Naive thymus-derived CD8-positive, alpha-beta T cell (primary cell): ENCODE measurements at regions not wholly inside any gene's neighbourhood (a gene's known extent, or its start where the extent isn't known, plus 50 kb on each side); places are given as distances from the start of the nearest gene placed in this dataset.
A peak's percentile ranks its signal among the peaks of the same experiment; 100 is the strongest.

Experiments
- ATAC-seq, 2 donors: fragments of 150-1000 bp; cut with Tn5 transposase in 1 of 2; sonication (Bioruptor Pico), chemical (Tn5 transposase) in 1 of 2; 1 replicate in 1 of 2; 2 replicates in 1 of 2; pipeline ENCODE4 v1.10.0; 2021; ENCODE audit warnings: mild to moderate bottlenecking in 2 of 2, moderate library complexity in 2 of 2
- POLR2A ChIA-PET: fragments of 350-600 bp; sonication (Branson Sonifier 250); formaldehyde crosslinking; loops from one replicate; lab custom pipeline; 2021; ENCODE audit warnings: antibody characterized with exemption; lab: Charles Lee
- DNase-seq, 10 donors: peaks; one replicate each; pipeline versions ENCODE4 v3.0.0 to v3.0.0-alpha.2; 2020 to 2022
- H3K27ac Mint-ChIP-seq, 10 donors: one replicate each; pipeline ENCODE4 v1.8.0; 2020 to 2022; ENCODE audit warnings: mild to moderate bottlenecking in 10 of 10, mixed read lengths in 10 of 10, moderate library complexity in 4 of 10, inconsistent platforms in 1 of 10
- H3K27me3 Mint-ChIP-seq, 5 donors: one replicate each; pipeline ENCODE4 v1.8.0; 2021 to 2022; ENCODE audit warnings: mixed read lengths in 5 of 5
- H3K36me3 Mint-ChIP-seq, 3 donors: one replicate each; pipeline ENCODE4 v1.8.0; 2020 to 2022; ENCODE audit warnings: mixed read lengths in 3 of 3, mild to moderate bottlenecking in 2 of 3, inconsistent platforms in 1 of 3
- H3K4me1 Mint-ChIP-seq, 4 donors: one replicate each; pipeline ENCODE4 v1.8.0; 2021 to 2022; ENCODE audit warnings: mixed read lengths in 4 of 4
- H3K4me3 Mint-ChIP-seq, 10 donors: one replicate each; pipeline ENCODE4 v1.8.0; 2020 to 2022; ENCODE audit warnings: mild to moderate bottlenecking in 10 of 10, mixed read lengths in 10 of 10, moderate library complexity in 6 of 10, inconsistent platforms in 1 of 10
- H3K9me3 Mint-ChIP-seq, 9 donors: one replicate each; pipeline ENCODE4 v1.8.0; 2020 to 2022; ENCODE audit warnings: mixed read lengths in 9 of 9, mild to moderate bottlenecking in 3 of 9, inconsistent platforms in 1 of 9, moderate library complexity in 1 of 9

GRCh38 chr12:67827820-67828383, 161.3 kb upstream of the IFNG-AS1 start:
- Mint-ChIP-seq H3K9me3 (no peaks in the 10 kb centered on the region), H3K4me1 (peaks cover 0 to 3% (median 2%) of the 10 kb centered on the region in 4 donors), H3K27me3 (no peaks in the 10 kb centered on the region), H3K27ac (peak overlapping the region in 1 of 10 donors; percentile 10), H3K36me3 (no peaks in the 10 kb centered on the region), H3K4me3 (peak overlapping the region in 2 of 10 donors; percentile 1 to 8)
- ATAC-seq (no peak), DNase-seq (no peak)
- POLR2A ChIA-PET = no interaction called here

DNA sequence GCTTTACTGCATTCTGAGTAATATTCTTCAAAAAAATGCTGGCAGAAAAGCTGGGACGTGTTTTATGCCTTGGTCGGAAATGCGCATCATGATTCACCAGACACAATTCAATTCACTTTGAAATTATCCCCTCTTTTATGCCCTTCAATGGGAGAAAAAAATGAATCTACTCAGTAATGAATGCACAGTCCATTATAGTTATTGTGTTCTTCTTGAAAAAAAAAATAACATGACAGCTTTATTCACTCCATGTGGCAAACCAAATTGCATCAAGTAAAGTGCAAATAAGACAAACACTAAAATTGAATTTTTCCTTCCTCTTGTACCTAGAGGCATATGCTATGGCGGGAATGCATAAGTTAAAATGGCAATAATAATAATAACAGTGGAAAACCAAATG, 159.4 kb upstream of the IFNG-AS1 start:
- peaks cover 0 to 3% (median 2%) of the 10 kb centered on the region in 4 donors for H3K4me1 Mint-ChIP-seq
- DNase-seq (no peak), ATAC-seq (no peak)
- H3K9me3 Mint-ChIP-seq = peaks cover 0 to 3% (median 0%) of the 10 kb centered on the region in 9 donors
- H3K27ac Mint-ChIP-seq = no peak overlapping the region
- POLR2A ChIA-PET = interaction anchor here (1.5 kb wide), 1 partner anchor 8 kb away, joined by 4 read pairs; no protein-coding TSS in a partner anchor
- H3K36me3 Mint-ChIP-seq = no peaks in the 10 kb centered on the region
- no peak overlapping the region for H3K4me3 Mint-ChIP-seq
- no peaks in the 10 kb centered on the region for H3K27me3 Mint-ChIP-seq

DNA sequence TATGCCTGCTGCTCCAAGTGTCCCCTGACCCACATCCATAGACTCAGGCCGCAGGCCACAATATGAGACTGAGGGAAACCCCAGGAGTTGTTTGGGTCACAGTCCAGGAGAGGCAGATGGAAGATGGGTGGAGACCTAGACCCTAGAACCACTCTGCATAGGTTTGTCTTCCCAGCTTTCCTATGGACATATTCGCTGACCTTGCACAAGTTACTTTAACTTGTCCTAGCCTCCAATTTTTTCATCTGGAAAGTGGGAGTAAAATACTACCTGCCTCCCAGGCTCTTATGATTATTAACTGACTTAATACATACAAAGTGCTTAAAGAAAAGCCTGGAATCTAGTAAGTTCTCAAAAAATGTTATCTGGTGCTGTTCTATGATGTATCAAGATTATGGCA, 157.1 kb upstream of the IFNG-AS1 start:
- peaks cover 0 to 9% (median 5%) of the 10 kb centered on the region in 3 donors for H3K36me3 Mint-ChIP-seq
- ATAC-seq = no peak
- H3K4me3 Mint-ChIP-seq = no peak overlapping the region
- DNase-seq = no peak
- no peak overlapping the region for H3K27ac Mint-ChIP-seq
- H3K4me1 Mint-ChIP-seq = peaks cover 0 to 3% (median 2%) of the 10 kb centered on the region in 4 donors
- H3K27me3 Mint-ChIP-seq = no peaks in the 10 kb centered on the region
- POLR2A ChIA-PET = no interaction called here
- H3K9me3 Mint-ChIP-seq = peaks cover 0 to 7% (median 2%) of the 10 kb centered on the region in 9 donors

DNA sequence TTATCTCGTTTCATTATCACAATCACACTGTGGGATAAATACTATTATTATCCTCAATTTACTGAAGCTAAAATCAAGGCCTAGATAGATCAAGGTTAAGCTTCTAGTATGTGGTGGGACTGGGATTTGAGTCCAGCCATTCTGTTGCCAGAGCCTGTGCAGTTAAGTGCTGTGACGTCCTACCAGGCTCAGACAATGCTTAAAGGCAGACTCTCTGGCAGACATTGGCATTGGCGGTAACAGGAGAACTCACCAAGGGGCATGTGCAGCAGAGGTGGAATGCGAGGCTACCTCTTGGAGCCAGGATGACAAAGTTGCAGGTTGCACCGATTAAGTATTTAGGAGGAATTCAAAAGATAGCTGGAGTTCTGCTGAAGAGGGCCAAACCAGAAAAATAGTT, 155.6 kb upstream of the IFNG-AS1 start:
- peaks cover 0 to 2% (median 0%) of the 10 kb centered on the region in 4 donors for H3K4me1 Mint-ChIP-seq

GRCh38 chr12:67837876-67838275, 151.4 kb upstream of the IFNG-AS1 start:
- Mint-ChIP-seq H3K4me3 (no peak overlapping the region), H3K36me3 (peaks cover 0 to 42% (median 24%) of the 10 kb centered on the region in 3 donors), H3K4me1 (peaks cover 0 to 3% (median 0%) of the 10 kb centered on the region in 4 donors), H3K9me3 (peaks cover 12 to 34% (median 19%) of the 10 kb centered on the region in 9 donors), H3K27ac (no peak overlapping the region), H3K27me3 (no peaks in the 10 kb centered on the region)
- DNase-seq (no peak), ATAC-seq (no peak)
- POLR2A ChIA-PET = interaction anchor here (1.8 kb wide), 1 partner anchor 8 kb away, joined by 4 read pairs; no protein-coding TSS in a partner anchor

More for the DNA sequence above, 155.6 kb upstream of the IFNG-AS1 start:
- H3K9me3 Mint-ChIP-seq = peaks cover under 1 to 21% (median 6%) of the 10 kb centered on the region in 9 donors
- POLR2A ChIA-PET = no interaction called here
- no peak for ATAC-seq
- H3K36me3 Mint-ChIP-seq = peaks cover 0 to 24% (median 12%) of the 10 kb centered on the region in 3 donors
- no peak overlapping the region for H3K4me3 Mint-ChIP-seq
- no peak overlapping the region for H3K27ac Mint-ChIP-seq
- H3K27me3 Mint-ChIP-seq = no peaks in the 10 kb centered on the region
- no peak for DNase-seq

GRCh38 chr12:67842124-67842523, 147.1 kb upstream of the IFNG-AS1 start:
- peaks cover 0 to 33% (median 21%) of the 10 kb centered on the region in 3 donors for H3K36me3 Mint-ChIP-seq
- POLR2A ChIA-PET = no interaction called here
- H3K27me3 Mint-ChIP-seq = no peaks in the 10 kb centered on the region
- H3K9me3 Mint-ChIP-seq = peaks cover 12 to 30% (median 17%) of the 10 kb centered on the region in 9 donors
- no peak overlapping the region for H3K27ac Mint-ChIP-seq
- ATAC-seq (no peak), DNase-seq (no peak)
- peaks cover 0 to 3% (median 0%) of the 10 kb centered on the region in 4 donors for H3K4me1 Mint-ChIP-seq
- no peak overlapping the region for H3K4me3 Mint-ChIP-seq

DNA sequence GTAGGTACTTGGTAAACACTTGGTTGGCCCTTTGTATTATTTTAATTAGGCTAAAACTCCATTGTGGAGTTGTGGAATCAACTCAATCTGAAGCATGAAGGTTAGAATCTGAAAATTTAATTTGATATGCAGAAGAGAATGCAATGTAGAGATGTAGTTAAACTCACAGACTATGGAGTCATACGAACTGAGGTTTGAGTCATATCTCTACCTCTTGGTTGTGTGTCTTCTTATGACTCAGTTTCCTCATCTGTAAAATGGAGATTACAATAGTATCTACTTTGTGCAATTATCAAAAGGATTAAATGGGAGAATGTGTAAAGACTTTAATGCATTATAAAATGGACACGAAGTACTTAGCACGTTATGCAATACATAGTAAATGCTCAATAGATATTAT, 146.0 kb upstream of the IFNG-AS1 start:
- H3K36me3 Mint-ChIP-seq = peaks cover 0 to 21% (median 13%) of the 10 kb centered on the region in 3 donors
- H3K4me1 Mint-ChIP-seq = peaks cover 0 to 3% (median 0%) of the 10 kb centered on the region in 4 donors
- no peak overlapping the region for H3K4me3 Mint-ChIP-seq
- ATAC-seq = no peak
- H3K27ac Mint-ChIP-seq = no peak overlapping the region
- H3K27me3 Mint-ChIP-seq = no peaks in the 10 kb centered on the region
- POLR2A ChIA-PET = no interaction called here
- no peak for DNase-seq
- peaks cover 9 to 19% (median 15%) of the 10 kb centered on the region in 9 donors for H3K9me3 Mint-ChIP-seq

DNA sequence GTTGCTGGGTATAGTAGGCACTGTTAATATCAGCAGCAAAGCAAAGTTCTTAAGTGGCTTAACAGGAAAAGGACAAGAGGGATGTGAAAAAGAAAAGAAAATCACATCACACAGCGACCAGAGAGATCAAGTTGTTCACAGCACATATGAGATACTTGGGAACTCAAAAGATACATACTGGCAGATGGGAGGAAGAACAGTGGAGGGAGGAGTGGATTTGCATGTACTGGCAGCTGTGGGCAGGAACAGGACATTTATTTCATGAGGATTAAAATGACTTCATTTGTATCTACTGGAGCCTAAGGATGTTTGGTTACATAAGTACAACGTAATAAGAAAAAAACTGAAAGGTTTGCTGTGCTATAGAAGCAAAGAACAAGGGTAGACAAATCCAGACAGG, 136.5 kb upstream of the IFNG-AS1 start:
- POLR2A ChIA-PET = no interaction called here
- Mint-ChIP-seq H3K36me3 (no peaks in the 10 kb centered on the region), H3K4me1 (peaks cover 0 to 7% (median 0%) of the 10 kb centered on the region in 4 donors), H3K27ac (peak overlapping the region in 1 of 10 donors; percentile 38), H3K4me3 (no peak overlapping the region), H3K27me3 (peaks cover 0 to 5% (median 0%) of the 10 kb centered on the region in 5 donors), H3K9me3 (peaks cover 0 to 7% (median 0%) of the 10 kb centered on the region in 9 donors)
- ATAC-seq = no peak
- DNase-seq = no peak

- peaks cover 0 to 7% (median 0%) of the 10 kb centered on the region in 4 donors for H3K4me1 Mint-ChIP-seq
- no peak overlapping the region for H3K27ac Mint-ChIP-seq
- POLR2A ChIA-PET = no interaction called here
- peaks cover 0 to 5% (median 0%) of the 10 kb centered on the region in 5 donors for H3K27me3 Mint-ChIP-seq
- ATAC-seq (no peak), DNase-seq (no peak)
- no peak overlapping the region for H3K4me3 Mint-ChIP-seq
- H3K36me3 Mint-ChIP-seq = no peaks in the 10 kb centered on the region
- H3K9me3 Mint-ChIP-seq = peaks cover 0 to 7% (median 0%) of the 10 kb centered on the region in 9 donors
Observed at GRCh38 chr12:67853204-67853603, 136.0 kb upstream of the IFNG-AS1 start.

GRCh38 chr12:67854351-67854750, 134.9 kb upstream of the IFNG-AS1 start:
- Mint-ChIP-seq H3K36me3 (no peaks in the 10 kb centered on the region), H3K4me3 (no peak overlapping the region), H3K27ac (no peak overlapping the region), H3K4me1 (peaks cover 0 to 7% (median 0%) of the 10 kb centered on the region in 4 donors), H3K9me3 (peaks cover 0 to 6% (median 0%) of the 10 kb centered on the region in 9 donors), H3K27me3 (peaks cover 0 to 5% (median 0%) of the 10 kb centered on the region in 5 donors)
- POLR2A ChIA-PET = no interaction called here
- no peak for DNase-seq
- ATAC-seq = no peak

DNA sequence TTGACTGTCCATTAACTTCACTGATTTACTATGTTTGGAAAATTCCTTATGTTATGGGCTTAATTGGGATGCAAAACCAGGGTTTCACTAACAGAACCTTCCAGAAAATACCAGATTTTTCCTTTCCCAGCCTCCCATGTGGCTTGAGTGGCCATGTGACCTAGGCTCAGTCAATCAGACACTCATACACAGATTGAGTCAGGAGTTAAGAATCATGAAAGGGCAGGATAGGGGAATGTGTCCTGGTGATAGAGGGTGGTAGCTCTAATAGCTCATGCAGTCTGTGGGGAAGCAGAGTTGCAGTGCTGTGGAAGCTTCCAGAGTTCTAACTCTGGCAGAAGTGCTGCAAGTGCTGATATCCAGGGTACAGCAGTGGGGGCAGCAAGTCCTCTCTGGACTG, 134.1 kb upstream of the IFNG-AS1 start:
- H3K4me1 Mint-ChIP-seq = peaks cover 0 to 7% (median 0%) of the 10 kb centered on the region in 4 donors
- peaks cover 0 to 5% (median 0%) of the 10 kb centered on the region in 5 donors for H3K27me3 Mint-ChIP-seq
- no peak for ATAC-seq
- H3K9me3 Mint-ChIP-seq = peaks cover 0 to 2% (median 0%) of the 10 kb centered on the region in 9 donors
- no peaks in the 10 kb centered on the region for H3K36me3 Mint-ChIP-seq
- POLR2A ChIA-PET = no interaction called here
- no peak for DNase-seq
- H3K27ac Mint-ChIP-seq = no peak overlapping the region
- no peak overlapping the region for H3K4me3 Mint-ChIP-seq

DNA sequence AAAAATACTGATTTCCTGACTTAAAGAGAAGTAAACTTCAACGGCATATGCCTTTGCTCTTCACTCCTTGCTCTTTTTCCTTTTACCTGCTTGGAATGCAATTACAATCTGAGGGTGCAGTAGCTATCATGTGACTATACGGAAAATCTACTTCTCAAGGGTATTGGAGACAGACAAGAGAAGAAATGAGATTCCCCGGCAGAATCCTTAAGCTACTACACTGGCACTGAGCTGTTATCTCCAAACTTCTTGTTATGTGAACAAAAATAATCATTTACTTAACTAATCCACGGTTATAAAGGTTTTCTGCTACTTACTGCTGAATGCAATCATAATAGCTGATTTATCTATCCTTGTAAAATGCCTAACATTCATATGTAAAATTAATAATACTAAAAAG, 118.0 kb upstream of the IFNG-AS1 start:
- H3K36me3 Mint-ChIP-seq = peaks cover 0 to 8% (median 3%) of the 10 kb centered on the region in 3 donors
- ATAC-seq = no peak
- DNase-seq = no peak
- H3K9me3 Mint-ChIP-seq = peaks cover 0 to 5% (median 1%) of the 10 kb centered on the region in 9 donors
- no peak overlapping the region for H3K4me3 Mint-ChIP-seq
- no peak overlapping the region for H3K27ac Mint-ChIP-seq
- H3K27me3 Mint-ChIP-seq = peaks cover 0 to 3% (median 0%) of the 10 kb centered on the region in 5 donors
- POLR2A ChIA-PET = no interaction called here
- peaks cover 2 to 8% (median 3%) of the 10 kb centered on the region in 4 donors for H3K4me1 Mint-ChIP-seq

DNA sequence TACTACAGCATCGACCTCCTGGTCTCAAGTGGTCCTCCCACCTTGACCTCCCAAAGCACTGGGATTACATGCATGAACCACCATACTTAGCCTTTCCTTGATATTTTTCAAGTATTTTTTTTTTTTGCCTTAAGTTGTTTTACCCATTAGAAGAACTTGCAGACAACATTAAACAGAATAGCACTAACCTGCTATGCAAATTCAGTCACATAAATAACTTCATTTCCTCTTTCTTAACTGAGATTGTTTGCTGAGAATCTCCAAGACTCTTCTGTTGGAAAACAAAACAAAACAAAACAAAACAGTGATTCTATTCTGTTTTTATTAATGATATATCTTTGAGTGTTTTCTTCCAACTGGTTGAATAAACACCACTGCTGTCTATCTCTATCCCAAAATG, 115.9 kb upstream of the IFNG-AS1 start:
- Mint-ChIP-seq H3K27ac (no peak overlapping the region), H3K27me3 (peaks cover 0 to 1% (median 0%) of the 10 kb centered on the region in 5 donors), H3K36me3 (peaks cover 0 to 13% (median 4%) of the 10 kb centered on the region in 3 donors), H3K4me3 (no peak overlapping the region), H3K4me1 (peaks cover 2 to 8% (median 3%) of the 10 kb centered on the region in 4 donors), H3K9me3 (peaks cover 0 to 6% (median 0%) of the 10 kb centered on the region in 9 donors)
- DNase-seq (no peak), ATAC-seq (no peak)
- POLR2A ChIA-PET = no interaction called here
